C4-2B (cell line): ENCODE measurements at regions not wholly inside any gene's neighbourhood (a gene's known extent, or its start where the extent isn't known, plus 50 kb on each side); places are given as distances from the start of the nearest gene placed in this dataset.

Source experiments
- ZFX ChIP-seq: fragments of 450-650 bp; IDR thresholded peaks from 2 replicates; pipeline ENCODE4 v1.6.1; 2017
- TF ChIP-seq, protein P1 (sequence below): fragments of 450-650 bp; conservative IDR thresholded peaks from 2 replicates; pipeline ENCODE4 v1.5.1; 2017; ENCODE audit warnings: mild to moderate bottlenecking

DNA sequence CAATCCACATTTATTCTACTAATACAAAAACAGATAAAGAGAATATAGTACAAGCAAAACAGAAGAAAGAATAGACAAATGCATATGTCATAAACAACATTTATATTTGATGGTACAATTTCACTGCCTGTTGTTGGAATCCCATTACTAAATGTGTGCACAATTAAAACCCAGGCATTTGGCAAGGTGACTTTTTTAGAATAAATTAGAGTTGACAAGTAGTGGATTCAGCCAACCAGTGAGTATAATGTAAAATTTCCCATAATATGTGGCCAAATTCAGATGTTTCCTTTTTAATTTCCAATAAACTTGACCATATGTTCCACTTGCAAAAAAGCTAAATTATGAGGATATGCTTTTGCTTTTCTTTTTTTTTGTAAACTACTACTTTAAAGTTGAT, 1578.8 kb downstream of the OLFM4 start:
- TF ChIP-seq, protein P1, sequence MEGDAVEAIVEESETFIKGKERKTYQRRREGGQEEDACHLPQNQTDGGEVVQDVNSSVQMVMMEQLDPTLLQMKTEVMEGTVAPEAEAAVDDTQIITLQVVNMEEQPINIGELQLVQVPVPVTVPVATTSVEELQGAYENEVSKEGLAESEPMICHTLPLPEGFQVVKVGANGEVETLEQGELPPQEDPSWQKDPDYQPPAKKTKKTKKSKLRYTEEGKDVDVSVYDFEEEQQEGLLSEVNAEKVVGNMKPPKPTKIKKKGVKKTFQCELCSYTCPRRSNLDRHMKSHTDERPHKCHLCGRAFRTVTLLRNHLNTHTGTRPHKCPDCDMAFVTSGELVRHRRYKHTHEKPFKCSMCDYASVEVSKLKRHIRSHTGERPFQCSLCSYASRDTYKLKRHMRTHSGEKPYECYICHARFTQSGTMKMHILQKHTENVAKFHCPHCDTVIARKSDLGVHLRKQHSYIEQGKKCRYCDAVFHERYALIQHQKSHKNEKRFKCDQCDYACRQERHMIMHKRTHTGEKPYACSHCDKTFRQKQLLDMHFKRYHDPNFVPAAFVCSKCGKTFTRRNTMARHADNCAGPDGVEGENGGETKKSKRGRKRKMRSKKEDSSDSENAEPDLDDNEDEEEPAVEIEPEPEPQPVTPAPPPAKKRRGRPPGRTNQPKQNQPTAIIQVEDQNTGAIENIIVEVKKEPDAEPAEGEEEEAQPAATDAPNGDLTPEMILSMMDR: no peak
- TF ChIP-seq ZFX: no peak
